ENCODE measurements at regions not wholly inside any gene's neighbourhood (a gene's known extent, or its start where the extent isn't known, plus 50 kb on each side); places are given as distances from the start of the nearest gene placed in this dataset.

- H3K4me3 Mint-ChIP-seq = no peak overlapping the region
- POLR2A ChIA-PET = no interaction called here
These were observed 138.3 kb upstream of the KLF14 start for GRCh38 chr7:130872341-130872740.

GRCh38 chr7:130872756-130873448, 138.9 kb upstream of the KLF14 start:
- no peak for ATAC-seq
- peaks cover 29% of the 10 kb centered on the region for H3K4me1 Mint-ChIP-seq
- H3K4me3 Mint-ChIP-seq = no peak overlapping the region
- no peaks in the 10 kb centered on the region for H3K9me3 Mint-ChIP-seq
- CTCF ChIA-PET = interaction anchor here (1.0 to 10.6 kb wide), 2 partner anchors 23 to 49 kb away, joined by 3 to 129 read pairs; no protein-coding TSS in a partner anchor
- DNase-seq (ENCODE audit: low spot score) = no peak
- POLR2A ChIA-PET = no interaction called here
- H3K27ac Mint-ChIP-seq = no peak overlapping the region
- no peaks in the 10 kb centered on the region for H3K36me3 Mint-ChIP-seq
- TF ChIP-seq E2F5 (CRISPR knock-in tag; IDR thresholded peaks at IDR 0.05) (no peak), TP53 (CRISPR knock-in tag; IDR thresholded peaks at IDR 0.05) (no peak), FOXP1 (CRISPR knock-in tag; IDR thresholded peaks at IDR 0.05; ENCODE audit: borderline replicate concordance) (no peak), USF2 (CRISPR knock-in tag; IDR thresholded peaks at IDR 0.05) (no peak), JUN (CRISPR knock-in tag; IDR thresholded peaks at IDR 0.05) (no peak), AFF4 (CRISPR knock-in tag; IDR thresholded peaks at IDR 0.05; ENCODE audit: borderline replicate concordance) (no peak), FOXJ3 (CRISPR knock-in tag; IDR thresholded peaks at IDR 0.05; ENCODE audit: borderline replicate concordance) (no peak), ZNF317 (CRISPR knock-in tag; IDR thresholded peaks at IDR 0.05; ENCODE audit: borderline replicate concordance, low read depth) (no peak), EMX1 (CRISPR knock-in tag; IDR thresholded peaks at IDR 0.05) (no peak), ARID4B (CRISPR knock-in tag; IDR thresholded peaks at IDR 0.05; ENCODE audit: borderline replicate concordance) (no peak), ZNF423 (CRISPR knock-in tag; IDR thresholded peaks at IDR 0.05) (no peak)
- no peaks in the 10 kb centered on the region; the same call in 1 of the 2 replicates for H3K27me3 Mint-ChIP-seq (ENCODE audit: low read depth)

More at GRCh38 chr7:130872341-130872740, 138.3 kb upstream of the KLF14 start:
- no peak for TF ChIP-seq ATF2 (CRISPR knock-in tag; IDR thresholded peaks at IDR 0.05; ENCODE audit: borderline replicate concordance, low read depth)
- TF ChIP-seq ATF1 (CRISPR knock-in tag; IDR thresholded peaks at IDR 0.05) = no peak
- TF ChIP-seq MXD4 (CRISPR knock-in tag; IDR thresholded peaks at IDR 0.05; ENCODE audit: borderline replicate concordance) = no peak
- TF ChIP-seq ZMAT4 (CRISPR knock-in tag; IDR thresholded peaks at IDR 0.05) = no peak
- TF ChIP-seq CDX4 (CRISPR knock-in tag; IDR thresholded peaks at IDR 0.05; ENCODE audit: borderline replicate concordance) = no peak
- no peak for TF ChIP-seq SP1 (CRISPR knock-in tag; conservative IDR thresholded peaks at IDR 0.05)
- no peak for ATAC-seq
- peaks cover 25% of the 10 kb centered on the region for H3K4me1 Mint-ChIP-seq
- no peak for DNase-seq (ENCODE audit: low spot score)
- H3K27ac Mint-ChIP-seq = no peak overlapping the region
- no peaks in the 10 kb centered on the region for H3K36me3 Mint-ChIP-seq
- H3K27me3 Mint-ChIP-seq (ENCODE audit: low read depth) = no peaks in the 10 kb centered on the region; the same call in 1 of the 2 replicates
- CTCF ChIA-PET = interaction anchor here (0.6 to 10.6 kb wide), 3 partner anchors 23 to 649 kb away, joined by 3 to 129 read pairs (median 3); no protein-coding TSS in a partner anchor
- no peaks in the 10 kb centered on the region for H3K9me3 Mint-ChIP-seq

All from WTC11 (cell line).